NCI-H345 treated with DMSO at 0.1 percent for 48 hours (cell line): ENCODE measurements at regions not wholly inside any gene's neighbourhood (a gene's known extent, or its start where the extent isn't known, plus 50 kb on each side); places are given as distances from the start of the nearest gene placed in this dataset.

Experiments used
- DNase-seq: peaks from one replicate; lab custom pipeline; 2025; ENCODE audit not compliant: unreplicated experiment; lab: John Stamatoyannopoulos, UW

DNA sequence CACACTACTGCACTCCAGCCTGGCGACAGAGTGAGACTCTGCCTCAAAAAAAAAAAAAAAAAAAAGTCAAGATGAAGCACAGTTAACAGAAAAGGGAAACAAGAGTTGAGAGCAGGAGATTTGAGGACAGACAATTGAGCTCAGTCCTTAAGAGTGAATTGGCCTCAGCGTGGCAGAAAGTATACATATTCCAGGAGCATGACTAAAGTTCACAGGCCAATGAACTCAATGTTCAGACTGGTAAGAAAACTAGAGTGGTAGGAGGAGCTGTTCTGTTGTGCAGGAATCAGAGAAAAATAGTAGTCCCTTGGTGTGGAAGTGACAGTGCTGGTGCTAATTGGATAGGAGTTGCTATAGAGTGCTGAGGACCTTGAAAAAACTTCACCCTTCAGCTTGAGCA lies 60.0 kb downstream of the NRN1 start:
- DNase-seq: no peak

DNA sequence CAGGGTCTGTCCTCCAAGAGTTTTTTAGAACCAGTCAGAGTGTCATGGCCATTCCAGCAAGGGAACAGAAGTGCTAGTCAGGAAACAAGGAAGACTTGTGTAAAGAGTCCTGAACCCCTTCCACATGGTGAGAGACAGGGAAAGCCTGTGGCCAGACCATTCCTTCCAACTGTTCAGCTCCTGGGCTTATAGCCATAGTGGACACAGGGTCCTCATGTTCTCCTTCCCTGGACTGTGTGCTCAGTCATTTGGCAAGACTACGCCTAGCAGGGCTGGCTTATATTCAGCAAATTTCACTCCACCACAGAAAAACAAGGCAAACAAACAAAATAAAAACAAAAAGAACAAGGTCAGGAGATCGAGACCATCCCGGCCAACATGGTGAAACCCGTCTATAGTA lies 60.5 kb downstream of the NRN1 start:
- DNase-seq: no peak

DNA sequence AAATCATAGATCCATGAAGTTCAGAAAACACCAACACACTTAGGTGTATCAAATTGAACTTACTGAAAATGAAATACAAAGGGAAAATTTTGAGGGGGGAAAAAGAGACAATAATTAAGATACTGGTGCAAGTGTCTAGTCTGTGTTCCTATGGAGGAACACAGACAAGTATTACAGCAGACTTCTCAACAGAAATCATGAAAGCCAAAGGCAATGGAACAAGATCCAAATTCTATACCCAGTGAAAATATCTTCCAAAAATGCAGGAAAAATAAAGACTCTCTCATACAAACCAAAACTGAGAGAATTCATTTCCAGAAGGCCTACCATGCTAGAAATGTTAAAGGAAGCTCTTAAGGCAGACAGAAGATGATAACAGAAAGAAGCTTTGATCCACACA lies 63.1 kb downstream of the NRN1 start:
- DNase-seq: no peak

DNA sequence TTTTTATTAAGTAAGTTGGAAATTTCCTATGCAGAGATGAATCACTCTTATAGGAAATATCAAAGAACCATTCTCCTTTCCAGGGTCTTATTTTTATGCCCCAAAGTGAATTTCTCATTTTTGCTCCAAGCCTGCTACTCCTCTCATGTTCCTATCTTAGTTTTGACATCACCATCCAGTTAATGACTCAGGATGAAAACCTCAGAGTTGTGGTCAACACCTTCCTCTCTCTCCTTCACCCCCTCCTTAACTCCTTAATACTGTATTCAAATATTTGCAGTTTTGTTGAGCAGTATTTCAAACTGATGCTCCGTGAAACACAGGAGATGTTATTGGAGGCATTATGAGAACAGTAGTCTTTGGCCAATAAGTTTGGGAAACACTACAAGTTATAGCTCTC lies 64.1 kb downstream of the NRN1 start:
- no peak for DNase-seq

DNA sequence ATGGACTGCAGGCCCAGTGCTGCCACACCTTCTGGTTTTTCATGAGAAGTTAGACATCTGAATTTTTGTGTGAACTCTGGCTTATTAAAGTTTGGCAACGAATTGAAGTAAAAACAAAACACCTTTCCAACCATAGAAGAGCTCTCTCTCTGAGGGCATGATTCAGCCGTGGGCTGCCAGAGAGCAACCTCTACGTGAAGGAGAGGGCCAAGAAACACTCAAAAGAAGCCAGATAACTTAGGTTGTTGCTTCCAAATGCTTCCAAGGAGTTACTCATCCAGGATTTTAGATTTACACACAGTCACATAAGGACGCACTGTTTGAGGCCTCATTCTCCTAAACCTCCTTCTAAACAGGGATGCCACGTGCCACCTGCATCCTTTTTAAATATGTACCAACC lies 65.5 kb downstream of the NRN1 start:
- DNase-seq: no peak

DNA sequence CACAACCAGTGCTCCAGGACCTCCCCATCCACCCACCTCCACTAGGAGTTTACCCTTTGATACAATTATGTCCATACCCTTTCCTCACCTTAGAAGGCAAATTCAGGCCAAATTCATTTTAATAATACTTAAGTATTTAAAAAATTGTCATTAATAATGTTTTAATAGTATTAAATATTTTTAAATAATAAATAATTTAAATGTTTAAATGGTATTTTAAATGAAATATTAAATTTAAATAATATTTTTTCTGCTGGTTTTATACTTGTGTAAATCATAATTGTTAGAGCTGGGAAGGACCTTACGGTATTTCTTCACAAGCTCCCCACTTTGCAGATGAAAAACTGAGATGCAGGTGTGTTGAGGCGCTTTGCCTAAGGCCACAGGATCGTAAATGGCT lies 67.8 kb downstream of the NRN1 start:
- DNase-seq: no peak

DNA sequence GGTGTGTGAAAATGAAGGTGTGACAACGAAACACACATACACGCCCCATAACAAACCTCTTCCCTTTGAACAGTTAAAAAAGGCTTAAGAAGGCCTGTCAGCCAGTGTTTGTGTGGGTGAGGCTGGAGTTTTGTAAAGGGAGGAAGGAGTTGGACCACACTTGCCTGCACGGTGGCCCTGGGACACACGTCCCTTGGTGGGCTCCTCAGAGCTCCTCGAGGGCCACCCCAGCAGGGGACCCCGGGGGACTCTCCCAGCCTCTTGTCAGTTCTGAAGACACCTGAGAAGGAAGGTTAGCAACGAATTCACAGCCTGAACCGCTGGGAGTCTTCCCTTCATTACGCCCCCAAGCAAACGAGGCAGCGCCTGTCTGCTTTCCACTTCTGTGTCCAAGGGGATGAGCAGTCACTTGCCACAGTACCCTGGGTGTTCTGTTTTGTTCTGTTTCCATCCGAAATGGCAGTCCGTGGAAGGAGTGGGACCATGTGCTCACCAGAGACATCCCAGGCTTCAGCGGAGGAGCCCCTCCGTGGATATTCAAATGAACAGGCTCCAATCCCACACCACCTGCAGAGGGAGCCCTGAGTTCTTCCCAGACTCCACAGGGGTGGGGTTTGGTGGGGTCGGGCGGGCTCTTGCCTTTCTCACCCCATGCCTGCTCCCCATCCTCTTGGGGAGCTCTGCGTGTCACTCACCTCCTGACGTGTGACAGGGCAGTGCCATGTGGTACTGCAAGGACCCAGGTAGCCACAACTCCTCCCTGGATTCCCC lies 68.6 kb downstream of the NRN1 start:
- no peak for DNase-seq

DNA sequence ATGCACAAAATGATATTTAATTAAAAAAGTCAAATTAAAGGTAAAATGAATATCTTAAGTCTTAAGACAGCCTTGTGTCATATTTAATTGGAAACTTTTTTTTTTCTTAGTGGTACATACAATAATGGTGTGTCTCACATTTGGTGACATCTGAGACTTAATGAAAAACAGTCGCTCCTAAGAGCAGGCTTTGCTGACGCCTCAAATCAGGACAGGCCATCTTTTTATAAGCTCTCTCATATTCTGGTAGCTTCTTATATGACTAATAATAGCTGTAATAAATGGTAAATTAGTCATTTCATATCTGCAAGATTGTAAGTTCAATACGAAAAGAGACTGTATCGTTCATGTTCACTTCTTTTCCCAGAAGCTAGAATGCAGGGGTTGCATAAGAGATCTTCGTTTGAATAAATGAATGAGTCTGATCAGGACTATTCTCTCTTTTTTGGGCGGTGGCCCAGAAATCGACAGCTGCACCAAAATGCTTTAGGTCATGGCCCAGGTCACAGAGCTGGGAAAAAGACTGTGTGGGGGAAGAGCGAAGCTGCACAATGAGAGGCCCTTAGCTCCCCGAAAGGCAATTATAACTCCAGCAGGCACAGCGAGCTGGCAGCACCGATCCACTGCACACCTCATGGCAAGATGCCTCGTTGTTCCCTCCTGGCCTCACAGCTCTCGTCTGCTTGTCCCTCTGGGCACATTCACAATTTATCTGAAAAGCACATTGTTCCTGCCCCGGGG lies 69.4 kb downstream of the NRN1 start:
- DNase-seq: no peak

DNA sequence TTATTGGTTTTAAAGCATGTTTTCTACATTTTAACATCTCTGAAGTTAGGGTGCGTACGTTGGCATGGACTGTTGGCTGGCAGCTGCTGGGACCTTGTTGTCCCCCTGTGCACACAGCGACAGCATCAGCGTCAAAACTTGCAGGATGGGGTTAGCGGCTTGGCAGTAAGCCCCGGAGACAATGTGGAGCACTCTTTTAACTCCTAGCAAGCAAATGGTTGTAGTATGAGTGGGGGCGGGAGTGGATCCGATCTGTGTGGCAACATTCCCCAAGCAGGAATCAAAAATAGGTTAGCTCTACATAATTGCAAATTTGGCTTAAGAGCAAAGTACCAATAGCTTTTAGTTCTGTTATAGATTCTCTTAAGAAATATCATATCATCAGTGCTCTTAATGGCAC lies 70.1 kb downstream of the NRN1 start:
- DNase-seq: no peak

DNA sequence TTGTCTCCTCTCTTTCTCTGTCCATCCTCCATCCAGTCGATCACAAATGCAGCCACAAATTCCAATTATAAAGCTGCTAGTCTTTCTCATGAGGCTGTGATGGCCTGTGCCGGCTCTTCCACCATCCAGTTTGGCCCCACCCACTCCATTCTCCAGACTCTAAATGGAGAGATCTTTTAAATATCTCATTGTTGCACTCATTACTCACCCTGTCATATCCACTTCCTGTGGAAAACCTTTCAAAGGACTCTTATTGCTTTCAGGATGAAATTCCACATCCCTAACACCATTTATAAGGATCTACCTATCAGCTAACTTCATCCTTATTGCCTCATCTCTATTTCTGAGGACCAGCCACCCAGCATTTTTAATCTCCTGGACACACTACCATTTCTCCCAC lies 70.6 kb downstream of the NRN1 start:
- DNase-seq: no peak

DNA sequence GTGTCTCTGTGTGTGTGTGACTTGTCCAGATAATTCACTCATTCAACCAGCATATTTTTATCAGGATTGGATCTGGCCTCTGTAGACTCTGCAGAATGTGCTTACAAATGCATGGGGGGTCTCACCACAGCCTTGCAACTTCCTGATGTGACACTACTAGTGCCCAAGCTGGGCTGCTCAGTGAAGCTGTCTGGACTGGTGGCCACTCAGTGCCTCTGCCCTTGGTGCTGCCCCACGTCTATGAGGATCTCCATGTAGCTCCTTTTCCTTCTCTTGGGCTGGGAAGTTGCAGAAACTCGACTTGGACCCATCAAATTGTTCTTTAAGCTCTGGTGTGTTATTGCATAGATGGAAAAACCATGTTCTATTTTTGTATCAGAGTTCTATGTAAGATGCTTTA lies 75.8 kb downstream of the NRN1 start:
- DNase-seq: no peak

DNA sequence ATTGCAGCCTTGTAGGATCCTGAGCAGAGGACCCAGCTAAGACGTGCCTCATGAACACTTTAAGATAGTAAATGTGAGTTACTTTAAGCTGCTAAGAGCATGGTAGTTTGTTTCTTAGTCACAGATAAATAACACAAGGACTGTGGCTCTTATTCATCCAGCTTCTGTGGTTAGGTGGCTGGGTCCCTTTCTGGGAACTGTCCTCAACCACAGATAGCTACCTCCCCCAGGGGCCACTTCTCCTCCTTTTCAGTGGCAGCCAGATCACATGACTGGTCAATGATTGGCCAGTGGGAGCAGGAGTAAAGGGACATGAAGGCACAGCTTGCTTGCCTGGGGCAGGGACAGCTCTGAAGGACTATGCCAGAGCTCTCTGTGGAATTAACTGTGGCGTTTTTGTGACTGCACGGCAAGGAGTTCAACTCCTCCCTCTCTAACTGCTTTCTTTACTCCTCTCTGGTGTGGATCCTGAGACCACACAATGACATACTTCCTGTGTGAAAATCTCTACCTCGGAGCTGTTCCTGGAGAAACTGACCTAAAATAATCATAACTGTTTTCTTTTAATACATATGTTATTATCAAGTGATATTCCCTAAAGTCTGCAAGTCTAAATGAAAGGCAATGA lies 76.5 kb downstream of the NRN1 start:
- DNase-seq: no peak

DNA sequence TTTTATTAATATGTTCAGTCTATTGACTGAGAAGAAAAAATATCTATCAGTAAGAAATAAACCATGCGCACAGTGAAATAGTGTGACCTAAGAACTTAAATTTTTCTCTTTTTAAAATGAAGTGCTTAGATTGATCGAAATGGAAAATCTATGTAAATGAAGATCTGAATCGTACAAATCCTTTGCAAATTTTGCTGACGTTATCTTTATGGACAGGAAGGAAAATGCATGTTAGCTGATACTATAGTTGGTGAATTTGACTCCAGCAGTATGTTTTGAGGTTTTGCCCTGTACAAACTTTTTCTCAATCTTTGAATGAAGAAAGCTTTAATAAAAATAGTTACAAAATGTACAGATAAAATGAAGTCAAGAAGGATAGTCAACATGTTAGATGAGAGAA lies 82.9 kb downstream of the NRN1 start:
- no peak for DNase-seq

DNA sequence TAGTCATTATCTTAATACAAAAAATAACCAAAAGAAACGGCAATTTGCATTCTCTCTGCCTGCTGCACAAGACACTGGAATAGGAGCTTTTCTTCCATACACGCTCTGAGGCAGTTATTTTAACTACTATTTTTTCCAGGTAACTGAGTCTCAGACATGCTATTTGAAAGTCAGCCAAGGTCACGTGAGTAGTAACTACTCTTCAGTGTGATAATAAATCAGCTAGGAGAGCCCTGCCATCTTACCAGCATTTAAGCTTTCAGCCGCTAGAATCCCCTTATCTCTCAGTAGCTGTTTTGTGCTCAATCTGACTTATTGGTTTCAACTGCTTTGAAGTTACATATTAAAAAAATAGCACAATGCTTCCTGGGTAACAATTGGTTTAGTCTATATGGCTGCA lies 84.5 kb downstream of the NRN1 start:
- no peak for DNase-seq

DNA sequence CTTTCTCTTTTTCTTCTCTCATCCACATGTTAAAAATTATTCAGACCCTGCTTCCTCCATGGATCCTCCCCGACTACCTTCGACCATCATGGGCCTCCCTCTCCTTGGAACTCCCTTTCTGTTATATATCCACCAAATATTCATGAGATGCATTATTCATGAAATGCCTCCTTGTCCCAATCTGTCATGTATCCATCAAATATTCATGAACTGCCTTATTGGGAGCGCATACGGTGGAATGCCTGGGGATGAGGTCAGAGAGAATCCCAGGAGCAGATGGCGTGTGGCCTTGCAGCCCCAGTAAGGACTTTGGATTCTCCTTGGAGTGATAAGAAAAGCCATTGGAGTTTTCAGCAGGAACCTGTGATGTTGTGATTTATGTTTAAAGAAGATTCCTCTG lies 97.0 kb downstream of the NRN1 start:
- DNase-seq: no peak

DNA sequence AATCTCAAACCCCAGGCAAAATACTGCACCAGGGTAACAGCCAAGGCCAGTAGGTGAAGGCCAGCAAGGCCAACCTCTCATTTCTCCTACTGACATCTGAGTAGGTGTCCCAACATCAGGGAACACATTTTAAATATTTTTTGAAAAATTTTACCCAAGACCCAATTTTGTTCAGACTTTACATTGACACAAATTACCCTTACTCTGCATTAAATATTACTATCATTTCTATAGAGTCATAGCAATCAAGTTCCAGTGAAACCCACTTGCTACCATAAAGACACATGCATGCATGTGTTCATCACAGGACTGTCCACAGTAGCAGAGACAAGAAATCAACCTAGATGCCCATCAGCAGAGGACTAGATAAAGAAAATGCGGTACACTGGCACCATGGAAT lies 99.9 kb downstream of the NRN1 start:
- DNase-seq: no peak

DNA sequence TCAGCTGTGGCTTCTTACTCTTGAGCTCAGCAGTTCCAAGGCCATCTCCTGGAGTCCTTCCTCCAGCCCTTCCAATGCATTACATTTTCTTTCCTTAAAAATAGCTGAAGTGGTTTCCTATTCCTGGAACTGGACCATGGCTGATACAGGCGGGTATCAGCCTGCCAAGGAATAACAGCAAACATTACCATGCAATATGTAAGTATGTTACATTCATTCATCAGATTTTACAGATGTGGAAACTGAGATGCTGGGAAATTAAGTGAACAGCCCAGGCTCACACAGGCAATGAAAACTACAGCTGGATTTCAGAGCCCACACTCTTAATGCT lies 100.4 kb downstream of the NRN1 start:
- no peak for DNase-seq

DNA sequence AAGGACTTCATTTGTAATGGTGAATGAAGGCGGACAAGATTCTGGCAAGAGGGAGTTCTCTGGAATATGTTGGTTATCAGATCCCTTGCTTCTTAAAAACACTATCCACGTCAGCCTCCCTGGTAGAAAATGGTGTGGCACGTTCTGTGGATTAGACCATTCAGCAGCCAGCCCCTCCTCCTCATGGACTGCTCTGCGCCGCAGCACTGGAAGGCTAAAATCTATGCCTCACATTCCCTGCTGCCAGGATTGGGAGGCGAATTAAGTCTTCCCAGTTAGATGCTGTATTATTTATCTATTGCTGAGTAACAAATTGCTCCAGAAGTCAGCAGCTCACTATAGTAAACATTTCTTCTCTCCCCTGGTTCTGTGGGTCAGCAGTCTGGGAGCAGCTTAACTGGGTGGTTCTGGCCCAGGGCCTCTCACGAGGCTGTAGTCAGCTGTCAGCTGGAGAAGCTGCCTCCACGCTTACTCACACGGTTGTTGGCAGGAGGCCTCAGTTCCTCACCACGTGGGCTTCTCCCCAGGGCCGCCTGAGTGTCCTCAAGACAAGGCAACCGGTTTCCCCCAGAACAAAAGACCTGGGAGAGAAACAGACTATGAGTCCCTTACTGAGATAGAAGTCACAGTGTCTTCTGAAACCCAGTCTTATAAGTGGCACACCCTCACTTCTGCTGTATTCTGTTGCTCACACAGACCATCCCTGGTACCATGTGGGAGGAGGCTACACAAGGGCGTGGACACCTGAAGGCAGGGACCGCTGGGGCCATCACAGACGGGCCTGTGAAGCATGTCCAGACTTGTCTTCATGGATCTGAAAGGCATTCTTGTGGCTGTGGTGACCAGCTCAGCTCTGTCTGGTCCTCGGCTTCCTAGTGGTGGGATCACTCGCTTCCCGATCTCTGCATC lies 101.0 kb downstream of the NRN1 start:
- DNase-seq: no peak

DNA sequence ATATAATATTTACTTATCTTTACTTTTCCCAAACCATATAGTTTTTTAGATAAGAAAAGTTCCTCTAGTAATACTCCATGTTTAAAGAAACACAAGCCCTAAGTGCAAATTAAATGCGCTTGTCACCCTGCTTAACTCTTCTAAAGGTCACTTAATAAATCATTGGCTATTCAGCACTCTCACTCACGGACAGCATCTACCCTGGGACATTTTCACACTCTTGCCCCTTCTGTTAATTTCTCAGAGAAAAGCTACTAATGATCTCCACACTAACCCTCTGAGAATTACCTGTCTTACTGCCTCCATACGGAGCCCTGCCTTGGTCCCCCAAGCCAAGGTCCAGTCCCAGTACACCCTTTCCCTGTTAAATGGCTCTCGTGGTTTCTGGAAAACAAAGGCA lies 102.2 kb downstream of the NRN1 start:
- DNase-seq: no peak

DNA sequence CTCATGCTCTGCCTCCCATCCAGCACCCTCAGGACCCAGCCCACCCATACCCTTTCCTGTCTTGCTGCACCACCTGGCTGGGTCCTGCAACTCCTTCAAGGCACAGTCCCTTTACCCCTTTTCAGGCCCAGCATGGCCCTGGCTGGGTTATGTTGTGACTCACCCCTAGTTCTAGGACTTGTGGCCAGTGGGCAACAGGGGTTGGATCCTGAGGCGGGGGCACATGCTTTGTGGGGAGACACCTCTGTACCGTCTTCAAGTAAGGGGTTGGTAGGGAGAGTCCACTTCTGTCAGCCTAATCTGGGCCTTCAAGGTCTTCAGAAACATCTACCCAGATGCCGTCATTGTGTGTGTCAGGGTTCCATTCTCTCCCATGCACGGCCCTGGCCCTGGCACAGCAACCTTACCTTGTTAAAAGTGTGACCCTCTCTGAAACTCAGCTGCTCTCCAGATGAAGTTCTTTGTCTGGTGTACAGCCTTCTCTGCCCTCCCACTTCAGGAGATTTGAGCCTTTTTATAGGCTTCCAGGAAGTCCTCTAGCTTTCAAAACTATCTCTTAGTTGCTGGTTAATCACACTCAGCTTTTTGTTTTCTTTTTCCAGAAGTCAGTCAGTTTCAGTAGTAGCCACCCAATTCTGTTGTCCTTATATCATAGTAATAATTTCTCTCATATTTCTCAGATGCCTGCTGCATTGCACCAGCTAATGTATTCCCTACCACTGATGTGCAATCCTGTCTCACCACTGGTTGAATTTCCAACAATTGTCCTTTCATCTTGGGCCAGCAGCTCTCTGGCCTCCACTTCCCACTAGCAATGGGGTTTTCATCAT lies 107.3 kb downstream of the NRN1 start:
- no peak for DNase-seq

DNA sequence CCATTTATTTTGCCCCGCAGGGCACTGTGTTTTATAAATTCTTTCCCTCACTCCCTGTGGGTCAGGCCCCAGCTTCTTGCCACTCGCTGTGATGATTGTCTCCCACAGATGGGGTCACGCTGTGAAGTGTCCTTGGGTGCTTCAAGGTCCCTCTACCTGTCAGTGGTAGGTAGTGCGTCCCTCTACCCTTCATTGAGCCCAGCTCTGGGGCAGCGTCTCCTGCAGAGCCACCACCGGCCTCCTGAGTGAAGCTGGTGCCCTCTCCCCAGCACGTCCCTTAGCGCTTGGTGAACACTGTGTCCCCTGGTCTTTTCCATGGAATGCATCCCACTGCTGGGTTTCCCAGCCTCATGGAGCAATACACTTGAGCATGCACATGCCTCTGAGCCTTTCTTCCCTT lies 108.2 kb downstream of the NRN1 start:
- no peak for DNase-seq
